HL-60 (cell line): ENCODE measurements at regions not wholly inside any gene's neighbourhood (a gene's known extent, or its start where the extent isn't known, plus 50 kb on each side); places are given as distances from the start of the nearest gene placed in this dataset.

ENCODE experiments used
- DNase-seq, 2 experiments: peaks; one replicate each; pipeline ENCODE4 v3.0.0-alpha.2; 2010 to 2020; ENCODE audit warnings: low read depth in 1 of 2, low spot score in 1 of 2
- H3K27ac ChIP-seq: fragments of 250-450 bp; sonication (Bioruptor Pico); replicated peaks from 2 replicates; pipeline ENCODE4 v1.5.1; 2020; ENCODE audit warnings: mild to moderate bottlenecking, moderate library complexity
- H3K27me3 ChIP-seq: fragments of 250-450 bp; sonication (Bioruptor Pico); 2 replicates; pipeline ENCODE4 v1.5.1; 2021; ENCODE audit warnings: mild to moderate bottlenecking, moderate library complexity; ENCODE audit not compliant: insufficient read depth, poor library complexity, severe bottlenecking
- H3K4me3 ChIP-seq: replicated peaks from 2 replicates; pipeline ENCODE4 v1.5.1; 2011; ENCODE audit warnings: mild to moderate bottlenecking, control low read depth, low read length; ENCODE audit not compliant: insufficient read depth
- GABPA ChIP-seq: IDR thresholded peaks from 2 replicates; pipeline ENCODE4 v1.6.1; 2012; ENCODE audit warnings: low read depth
- POLR2AphosphoS5 ChIP-seq: IDR thresholded peaks from 2 replicates; pipeline ENCODE4 v1.6.1; 2012; ENCODE audit warnings: low read depth
- SPI1 ChIP-seq: IDR thresholded peaks from 2 replicates; pipeline ENCODE4 v1.6.1; 2012; ENCODE audit warnings: low read depth, mild to moderate bottlenecking, borderline replicate concordance
- TF ChIP-seq, protein P1 (sequence below): IDR thresholded peaks from one replicate; pipeline ENCODE4 v1.5.1; 2011; ENCODE audit warnings: low read length, control low read depth, inconsistent platforms; ENCODE audit not compliant: insufficient read depth
- TF ChIP-seq, protein P2 (sequence below): IDR thresholded peaks from 2 replicates; pipeline ENCODE4 v1.6.1; 2012; ENCODE audit warnings: low read depth; ENCODE audit not compliant: insufficient replicate concordance

DNA sequence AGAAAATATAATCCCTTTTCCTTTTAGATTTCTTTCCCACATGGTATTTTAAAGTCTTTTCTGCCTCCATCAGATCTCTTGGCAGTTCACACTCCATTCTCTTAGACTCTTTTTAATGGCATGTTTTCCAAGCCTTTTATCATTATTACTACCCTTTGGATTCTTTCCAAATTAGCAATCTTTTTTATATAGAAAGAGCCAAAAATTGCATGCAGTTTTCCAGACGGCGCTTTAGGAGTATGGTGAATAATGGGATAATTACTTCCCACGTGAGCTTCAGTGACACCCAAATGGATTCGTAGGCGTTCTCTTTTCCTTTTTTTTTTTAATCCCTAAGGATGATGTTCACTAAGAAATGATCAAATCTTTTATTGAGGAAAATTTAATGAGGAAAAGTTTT lies 354.8 kb upstream of the DNAJC19 start:
- TF ChIP-seq, protein P1, sequence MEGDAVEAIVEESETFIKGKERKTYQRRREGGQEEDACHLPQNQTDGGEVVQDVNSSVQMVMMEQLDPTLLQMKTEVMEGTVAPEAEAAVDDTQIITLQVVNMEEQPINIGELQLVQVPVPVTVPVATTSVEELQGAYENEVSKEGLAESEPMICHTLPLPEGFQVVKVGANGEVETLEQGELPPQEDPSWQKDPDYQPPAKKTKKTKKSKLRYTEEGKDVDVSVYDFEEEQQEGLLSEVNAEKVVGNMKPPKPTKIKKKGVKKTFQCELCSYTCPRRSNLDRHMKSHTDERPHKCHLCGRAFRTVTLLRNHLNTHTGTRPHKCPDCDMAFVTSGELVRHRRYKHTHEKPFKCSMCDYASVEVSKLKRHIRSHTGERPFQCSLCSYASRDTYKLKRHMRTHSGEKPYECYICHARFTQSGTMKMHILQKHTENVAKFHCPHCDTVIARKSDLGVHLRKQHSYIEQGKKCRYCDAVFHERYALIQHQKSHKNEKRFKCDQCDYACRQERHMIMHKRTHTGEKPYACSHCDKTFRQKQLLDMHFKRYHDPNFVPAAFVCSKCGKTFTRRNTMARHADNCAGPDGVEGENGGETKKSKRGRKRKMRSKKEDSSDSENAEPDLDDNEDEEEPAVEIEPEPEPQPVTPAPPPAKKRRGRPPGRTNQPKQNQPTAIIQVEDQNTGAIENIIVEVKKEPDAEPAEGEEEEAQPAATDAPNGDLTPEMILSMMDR: no peak
- no peak for TF ChIP-seq GABPA
- no peak for TF ChIP-seq SPI1
- no peak for TF ChIP-seq POLR2AphosphoS5
- TF ChIP-seq, protein P2, sequence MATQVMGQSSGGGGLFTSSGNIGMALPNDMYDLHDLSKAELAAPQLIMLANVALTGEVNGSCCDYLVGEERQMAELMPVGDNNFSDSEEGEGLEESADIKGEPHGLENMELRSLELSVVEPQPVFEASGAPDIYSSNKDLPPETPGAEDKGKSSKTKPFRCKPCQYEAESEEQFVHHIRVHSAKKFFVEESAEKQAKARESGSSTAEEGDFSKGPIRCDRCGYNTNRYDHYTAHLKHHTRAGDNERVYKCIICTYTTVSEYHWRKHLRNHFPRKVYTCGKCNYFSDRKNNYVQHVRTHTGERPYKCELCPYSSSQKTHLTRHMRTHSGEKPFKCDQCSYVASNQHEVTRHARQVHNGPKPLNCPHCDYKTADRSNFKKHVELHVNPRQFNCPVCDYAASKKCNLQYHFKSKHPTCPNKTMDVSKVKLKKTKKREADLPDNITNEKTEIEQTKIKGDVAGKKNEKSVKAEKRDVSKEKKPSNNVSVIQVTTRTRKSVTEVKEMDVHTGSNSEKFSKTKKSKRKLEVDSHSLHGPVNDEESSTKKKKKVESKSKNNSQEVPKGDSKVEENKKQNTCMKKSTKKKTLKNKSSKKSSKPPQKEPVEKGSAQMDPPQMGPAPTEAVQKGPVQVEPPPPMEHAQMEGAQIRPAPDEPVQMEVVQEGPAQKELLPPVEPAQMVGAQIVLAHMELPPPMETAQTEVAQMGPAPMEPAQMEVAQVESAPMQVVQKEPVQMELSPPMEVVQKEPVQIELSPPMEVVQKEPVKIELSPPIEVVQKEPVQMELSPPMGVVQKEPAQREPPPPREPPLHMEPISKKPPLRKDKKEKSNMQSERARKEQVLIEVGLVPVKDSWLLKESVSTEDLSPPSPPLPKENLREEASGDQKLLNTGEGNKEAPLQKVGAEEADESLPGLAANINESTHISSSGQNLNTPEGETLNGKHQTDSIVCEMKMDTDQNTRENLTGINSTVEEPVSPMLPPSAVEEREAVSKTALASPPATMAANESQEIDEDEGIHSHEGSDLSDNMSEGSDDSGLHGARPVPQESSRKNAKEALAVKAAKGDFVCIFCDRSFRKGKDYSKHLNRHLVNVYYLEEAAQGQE: no peak
- DNase-seq: no peak
- H3K27ac ChIP-seq: no peak overlapping the region
- no peaks in the 10 kb centered on the region for H3K27me3 ChIP-seq
- no peak overlapping the region for H3K4me3 ChIP-seq

DNA sequence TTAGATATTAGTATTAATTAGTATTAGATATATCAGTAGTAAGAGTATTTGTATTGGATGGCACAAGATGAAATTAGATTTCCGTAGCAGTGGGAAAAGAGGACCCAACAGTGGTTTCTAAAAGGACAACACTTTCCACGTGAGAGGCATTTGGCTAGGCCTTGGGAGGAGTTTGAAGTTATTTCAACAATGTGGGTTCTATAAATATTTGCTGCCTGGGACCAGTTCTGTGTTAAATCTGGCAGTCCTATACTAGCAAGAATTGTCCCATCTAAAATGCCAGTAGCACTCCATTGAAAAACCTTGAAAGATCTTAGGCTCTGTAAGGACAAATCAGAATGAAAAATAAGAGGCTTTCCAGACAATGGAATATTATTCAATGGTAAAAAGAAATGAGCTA lies 347.1 kb upstream of the DNAJC19 start:
- Histone ChIP-seq H3K4me3 (no peak overlapping the region), H3K27me3 (no peaks in the 10 kb centered on the region), H3K27ac (no peak overlapping the region)
- DNase-seq: no peak
- TF ChIP-seq, protein P2: no peak
- no peak for TF ChIP-seq SPI1
- no peak for TF ChIP-seq GABPA
- TF ChIP-seq, protein P1: no peak
- TF ChIP-seq POLR2AphosphoS5: no peak

DNA sequence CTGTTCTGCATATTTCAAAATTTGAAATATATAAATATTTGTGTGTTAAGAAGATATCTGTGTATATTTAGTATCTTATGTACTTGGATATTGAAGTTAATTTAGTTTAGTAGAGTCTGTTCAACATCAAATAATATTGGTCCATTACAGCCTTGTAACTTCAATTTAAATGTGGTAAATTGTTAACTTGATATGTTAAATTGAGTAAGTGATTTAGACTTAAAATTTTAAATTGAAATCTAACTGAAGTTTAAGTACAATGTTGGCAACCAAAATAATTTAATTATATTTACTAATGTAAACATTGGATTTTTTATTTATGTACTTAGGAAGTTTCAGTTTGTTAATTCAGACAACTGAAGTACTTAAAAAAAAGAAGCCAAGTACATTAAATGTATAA lies 343.9 kb upstream of the DNAJC19 start:
- H3K4me3 ChIP-seq: no peak overlapping the region
- H3K27ac ChIP-seq: no peak overlapping the region
- H3K27me3 ChIP-seq: no peaks in the 10 kb centered on the region
- TF ChIP-seq GABPA (no peak), SPI1 (no peak), POLR2AphosphoS5 (no peak)
- TF ChIP-seq, protein P2: no peak
- TF ChIP-seq, protein P1: no peak
- DNase-seq: no peak
